ENCODE measurements at regions not wholly inside any gene's neighbourhood (a gene's known extent, or its start where the extent isn't known, plus 50 kb on each side); places are given as distances from the start of the nearest gene placed in this dataset.

DNA sequence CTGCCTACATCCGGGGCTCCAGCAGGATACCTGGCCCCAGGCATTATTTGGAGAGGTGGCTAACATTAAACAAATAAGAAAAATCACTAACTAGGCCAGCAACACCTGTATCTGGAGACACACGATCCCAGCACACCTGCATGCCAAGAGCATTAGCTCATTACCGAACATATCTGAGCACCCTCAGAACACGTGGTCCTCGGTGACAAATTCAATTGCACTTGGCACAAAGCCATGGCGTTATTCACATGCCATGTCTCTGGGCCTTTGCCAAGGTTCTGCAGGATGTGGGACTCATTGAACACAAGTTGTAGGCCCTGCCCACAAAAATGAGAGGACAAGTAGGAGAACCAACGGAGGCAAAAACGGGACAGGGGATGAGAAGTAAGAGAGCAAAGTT is 552.3 kb downstream of the TOX3 start:
- WGBS (ENCODE audit: low lambda C conversion rate), result 2% methylated on average over 8 of the region's 8 CpGs
- ChIA-PET POLR2A (no interaction called here), CTCF (ENCODE audit: low intra/inter-chr PET ratio, low total read pairs) (no interaction called here)
- peak; percentile 37 for DNase-seq (ENCODE audit: low spot score)
- BruUV-seq (replicated peaks), result no TSS peak
- no peak for ATAC-seq
- no peak overlapping the region for H3K4me2 ChIP-seq (ENCODE audit: low read depth, low read length)
- H4K20me1 ChIP-seq (ENCODE audit: insufficient read depth, low read length), result no peaks in the 10 kb centered on the region
- no peak overlapping the region for H3K9ac ChIP-seq (ENCODE audit: insufficient read depth, low read depth, low read length)
- no peak overlapping the region for H2AFZ ChIP-seq (ENCODE audit: low read length)
- no peak for FAIRE-seq
- no peaks in the 10 kb centered on the region for H3K4me1 ChIP-seq (ENCODE audit: insufficient read depth, low read length)
- no peaks in the 10 kb centered on the region for H3K9me3 ChIP-seq (ENCODE audit: low read length)
- in situ Hi-C loops (cut with HindIII; ENCODE audit: extremely low pct_ligation_motif_present, low pct_unique_long_range_greater_than_20kb) (no loop called here), intact Hi-C loops (cut with micrococcal nuclease; ENCODE audit: unreplicated experiment) (no loop called here)
- no peak overlapping the region for H3K4me3 ChIP-seq (replicated peaks in 1 of 3; ENCODE audit: insufficient read depth in 1 of 3, low read depth in 2 of 3, low read length in 3 of 3)
- no peaks in the 10 kb centered on the region for H3K27me3 ChIP-seq (ENCODE audit: control insufficient read depth in 1 of 2, insufficient read depth in 2 of 2, low read length in 2 of 2)
- no peaks in the 10 kb centered on the region for H3K79me2 ChIP-seq (ENCODE audit: insufficient read depth, low read length)
- TF ChIP-seq TP53 (CRISPR knock-in tag; conservative IDR thresholded peaks at IDR 0.05), result no peak
- TF ChIP-seq, protein P1, sequence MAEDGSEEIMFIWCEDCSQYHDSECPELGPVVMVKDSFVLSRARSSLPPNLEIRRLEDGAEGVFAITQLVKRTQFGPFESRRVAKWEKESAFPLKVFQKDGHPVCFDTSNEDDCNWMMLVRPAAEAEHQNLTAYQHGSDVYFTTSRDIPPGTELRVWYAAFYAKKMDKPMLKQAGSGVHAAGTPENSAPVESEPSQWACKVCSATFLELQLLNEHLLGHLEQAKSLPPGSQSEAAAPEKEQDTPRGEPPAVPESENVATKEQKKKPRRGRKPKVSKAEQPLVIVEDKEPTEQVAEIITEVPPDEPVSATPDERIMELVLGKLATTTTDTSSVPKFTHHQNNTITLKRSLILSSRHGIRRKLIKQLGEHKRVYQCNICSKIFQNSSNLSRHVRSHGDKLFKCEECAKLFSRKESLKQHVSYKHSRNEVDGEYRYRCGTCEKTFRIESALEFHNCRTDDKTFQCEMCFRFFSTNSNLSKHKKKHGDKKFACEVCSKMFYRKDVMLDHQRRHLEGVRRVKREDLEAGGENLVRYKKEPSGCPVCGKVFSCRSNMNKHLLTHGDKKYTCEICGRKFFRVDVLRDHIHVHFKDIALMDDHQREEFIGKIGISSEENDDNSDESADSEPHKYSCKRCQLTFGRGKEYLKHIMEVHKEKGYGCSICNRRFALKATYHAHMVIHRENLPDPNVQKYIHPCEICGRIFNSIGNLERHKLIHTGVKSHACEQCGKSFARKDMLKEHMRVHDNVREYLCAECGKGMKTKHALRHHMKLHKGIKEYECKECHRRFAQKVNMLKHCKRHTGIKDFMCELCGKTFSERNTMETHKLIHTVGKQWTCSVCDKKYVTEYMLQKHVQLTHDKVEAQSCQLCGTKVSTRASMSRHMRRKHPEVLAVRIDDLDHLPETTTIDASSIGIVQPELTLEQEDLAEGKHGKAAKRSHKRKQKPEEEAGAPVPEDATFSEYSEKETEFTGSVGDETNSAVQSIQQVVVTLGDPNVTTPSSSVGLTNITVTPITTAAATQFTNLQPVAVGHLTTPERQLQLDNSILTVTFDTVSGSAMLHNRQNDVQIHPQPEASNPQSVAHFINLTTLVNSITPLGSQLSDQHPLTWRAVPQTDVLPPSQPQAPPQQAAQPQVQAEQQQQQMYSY (CRISPR knock-in tag; IDR thresholded peaks at IDR 0.05), result no peak
- TF ChIP-seq, protein P2, sequence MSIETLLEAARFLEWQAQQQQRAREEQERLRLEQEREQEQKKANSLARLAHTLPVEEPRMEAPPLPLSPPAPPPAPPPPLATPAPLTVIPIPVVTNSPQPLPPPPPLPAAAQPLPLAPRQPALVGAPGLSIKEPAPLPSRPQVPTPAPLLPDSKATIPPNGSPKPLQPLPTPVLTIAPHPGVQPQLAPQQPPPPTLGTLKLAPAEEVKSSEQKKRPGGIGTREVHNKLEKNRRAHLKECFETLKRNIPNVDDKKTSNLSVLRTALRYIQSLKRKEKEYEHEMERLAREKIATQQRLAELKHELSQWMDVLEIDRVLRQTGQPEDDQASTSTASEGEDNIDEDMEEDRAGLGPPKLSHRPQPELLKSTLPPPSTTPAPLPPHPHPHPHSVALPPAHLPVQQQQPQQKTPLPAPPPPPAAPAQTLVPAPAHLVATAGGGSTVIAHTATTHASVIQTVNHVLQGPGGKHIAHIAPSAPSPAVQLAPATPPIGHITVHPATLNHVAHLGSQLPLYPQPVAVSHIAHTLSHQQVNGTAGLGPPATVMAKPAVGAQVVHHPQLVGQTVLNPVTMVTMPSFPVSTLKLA (IDR thresholded peaks at IDR 0.05), result 0 out of 2 replicates have a peak, but pooled peaks have one; percentile 39
- TF ChIP-seq FOSL2 (CRISPR knock-in tag; IDR thresholded peaks at IDR 0.05), result peak; percentile 38; the same call in 1 of the 2 replicates
- H3K36me3 ChIP-seq (replicated peaks in 1 of 2; ENCODE audit: control insufficient read depth in 1 of 2, insufficient read depth in 2 of 2, low read length in 2 of 2), result no peaks in the 10 kb centered on the region
- no peak overlapping the region for H3K27ac ChIP-seq (ENCODE audit: extremely low read length, insufficient read depth, low read length)
